Heart left ventricle (tissue), 16 donors: ENCODE measurements at regions not wholly inside any gene's neighbourhood (a gene's known extent, or its start where the extent isn't known, plus 50 kb on each side); places are given as distances from the start of the nearest gene placed in this dataset.

Experiments used
- ATAC-seq, 4 donors: fragments of 200-7000 bp; cut with Tn5 transposase; one replicate each; pipeline ENCODE4 v1.9.1; 2020 to 2022; ENCODE audit warnings: moderate library complexity in 4 of 4, mild to moderate bottlenecking in 3 of 4, moderate number of reproducible peaks in 1 of 4
- DNase-seq, 5 donors: peaks; one replicate each; pipeline ENCODE4 v3.0.0-alpha.2; 2020
- H3K27ac ChIP-seq, 12 donors: fragments of 200-600 bp; sonication (generic) in 4 of 12; one replicate each; pipeline versions ENCODE4 v1.5.0 to v1.8.0; 2016 to 2022; ENCODE audit warnings: mild to moderate bottlenecking in 2 of 12
- H3K27me3 ChIP-seq, 9 donors: fragments of 200-600 bp; sonication (generic) in 2 of 9; one replicate each; pipeline versions ENCODE4 v1.5.1 to v1.8.0; 2016 to 2022; ENCODE audit warnings: mild to moderate bottlenecking in 3 of 9
- H3K36me3 ChIP-seq, 9 donors: fragments of 200-600 bp; sonication (generic) in 2 of 9; one replicate each; pipeline versions ENCODE4 v1.5.0 to v1.8.0; 2018 to 2022; ENCODE audit warnings: mild to moderate bottlenecking in 2 of 9
- H3K4me1 ChIP-seq, 12 donors: fragments of 200-600 bp; sonication (generic) in 4 of 12; one replicate each; pipeline versions ENCODE4 v1.5.0 to v1.8.0; 2016 to 2022; ENCODE audit warnings: mild to moderate bottlenecking in 3 of 12
- H3K4me3 ChIP-seq, 12 donors: fragments of 200-600 bp; sonication (generic) in 4 of 12; one replicate each; pipeline versions ENCODE4 v1.5.0 to v1.8.0; 2017 to 2022; ENCODE audit warnings: mild to moderate bottlenecking in 9 of 12, moderate library complexity in 4 of 12
- H3K9me3 ChIP-seq, 12 donors: fragments of 200-600 bp; sonication (generic) in 4 of 12; one replicate each; pipeline versions ENCODE4 v1.5.0 to v1.8.0; 2016 to 2022; ENCODE audit warnings: mild to moderate bottlenecking in 1 of 12
- CTCF ChIP-seq, 12 donors: fragments of 200-600 bp; sonication (generic) in 4 of 12; IDR thresholded peaks; one replicate each; pipeline versions ENCODE4 v1.5.0 to v1.8.0; 2018 to 2022; ENCODE audit warnings: antibody characterized with exemption in 12 of 12, mild to moderate bottlenecking in 5 of 12
- POLR2A ChIP-seq, 2 donors: fragments of 450-650 bp; IDR thresholded peaks; one replicate each; pipeline ENCODE4 v1.6.1; 2017; ENCODE audit warnings: antibody characterized with exemption in 2 of 2, mild to moderate bottlenecking in 2 of 2, moderate library complexity in 2 of 2
- WGBS, 4 donors: extraction: QIAGEN DNeasy Blood & Tissue Kit in 2 of 4; methylation state at CpG; one replicate each; pipeline versions ENCODE4 v1.1.5 to v1.1.7; 2013 to 2018; 5-methylcytosine and 5-hydroxymethylcytosine counted together
- intact Hi-C, 10 donors: fragments of 100-400 bp; cut with DNase I; formaldehyde crosslinking; loops; one replicate each; pipeline versions ENCODE4 v1.11.1 to v1.14.2; 2022
- donor health status: ischemic (EF 13 %, LVEDD 7.1; RV severe dilation, severe dysfunction).
- donor health status: healthy with polysubstance abuse.
- donor health status: DM: no; HTN: yes; CAD: no.
- donor health status: DM: no; HTN: no; CAD: no.
- donor health status: ischemic (EF 25% LVEDD 6.9; RV normal size, moderate dysfunction).
- donor health status: ischemic (EF 25% LVEDD 5.7; RV mildly dilated, moderate dysfunction).
- donor health status: healthy.
- donor health status: DM: yes; HTN: yes; CAD: no.
- donor health status: ischemic (EF 35%, LVEDD 5.7; RV mildly dilated, moderate dysfunction).
- donor health status: nonischemic (EF 11% LVEDD 7.7; RV severe dilation, severe dysfunction).
- donor health status: DM: yes; HTN: yes; CAD: no.
- donor health status: PGD.
- donor health status: ischemic (EF 29% LVEDD 5.4; RV normal size, mild dysfunction).
- donor health status: nonischemic (EF 23%, LVEDD 6.1; RV moderate dilation, normal function).

GRCh38 chr20:12337601-12338000 is 419.9 kb downstream of the BTBD3 start:
- Histone ChIP-seq H3K36me3 (no peaks in the 10 kb centered on the region), H3K4me1 (no peaks in the 10 kb centered on the region), H3K27me3 (no peaks in the 10 kb centered on the region), H3K4me3 (no peak overlapping the region), H3K27ac (no peak overlapping the region), H3K9me3 (no peaks in the 10 kb centered on the region)
- intact Hi-C loops: no loop called here
- WGBS, 4 donors: 71 to 95% (median 83%) methylated on average over 3 of the region's 3 CpGs
- DNase-seq (no peak), ATAC-seq (no peak)
- TF ChIP-seq POLR2A (IDR thresholded peaks at IDR 0.05): no peak
- no peak for TF ChIP-seq CTCF (IDR thresholded peaks at IDR 0.05)

- TF ChIP-seq POLR2A (IDR thresholded peaks at IDR 0.05): no peak
- no peak for TF ChIP-seq CTCF (IDR thresholded peaks at IDR 0.05)
- ATAC-seq (no peak), DNase-seq (no peak)
- no peak overlapping the region for H3K27ac ChIP-seq
- no peaks in the 10 kb centered on the region for H3K27me3 ChIP-seq
- H3K4me3 ChIP-seq: no peak overlapping the region
- H3K4me1 ChIP-seq: no peaks in the 10 kb centered on the region
- no peaks in the 10 kb centered on the region for H3K36me3 ChIP-seq
- intact Hi-C loops: no loop called here
- 89 to 97% (median 93%) methylated on average over 2 of the region's 2 CpGs for WGBS, 4 donors
- H3K9me3 ChIP-seq: no peaks in the 10 kb centered on the region
These were observed 428.3 kb downstream of the BTBD3 start for GRCh38 chr20:12345978-12346377.

- TF ChIP-seq POLR2A (IDR thresholded peaks at IDR 0.05) (no peak), CTCF (IDR thresholded peaks at IDR 0.05) (no peak)
- Histone ChIP-seq H3K27me3 (no peaks in the 10 kb centered on the region), H3K9me3 (peaks cover 0 to 5% (median 0%) of the 10 kb centered on the region in 12 donors), H3K4me3 (no peak overlapping the region), H3K27ac (no peak overlapping the region), H3K36me3 (no peaks in the 10 kb centered on the region), H3K4me1 (peaks cover 0 to 3% (median 0%) of the 10 kb centered on the region in 12 donors)
- no peak for DNase-seq
- ATAC-seq: no peak
- WGBS, 4 donors: 33 to 82% (median 53%) methylated on average over 2 of the region's 2 CpGs
- intact Hi-C loops: no loop called here
These were observed 436.1 kb downstream of the BTBD3 start for GRCh38 chr20:12353842-12354241.

GRCh38 chr20:12354725-12355124 is 437.0 kb downstream of the BTBD3 start:
- WGBS, 4 donors: 39 to 50% (median 48%) methylated on average over 1 of the region's 1 CpG
- H3K9me3 ChIP-seq: peaks cover 0 to 5% (median 0%) of the 10 kb centered on the region in 12 donors
- intact Hi-C loops: no loop called here
- H3K27ac ChIP-seq: no peak overlapping the region
- peaks cover 0 to 3% (median 0%) of the 10 kb centered on the region in 12 donors for H3K4me1 ChIP-seq
- H3K36me3 ChIP-seq: no peaks in the 10 kb centered on the region
- DNase-seq (no peak), ATAC-seq (peak in 2 of 4 donors; percentile 10 to 39)
- TF ChIP-seq CTCF (IDR thresholded peaks at IDR 0.05): no peak
- TF ChIP-seq POLR2A (IDR thresholded peaks at IDR 0.05): no peak
- no peaks in the 10 kb centered on the region for H3K27me3 ChIP-seq
- H3K4me3 ChIP-seq: peak overlapping the region in 8 of 12 donors; percentile 2 to 37 (median 24)
